CD4-positive, alpha-beta T cell treated with Interferon gamma for 1 hour (primary cell): ENCODE measurements at regions not wholly inside any gene's neighbourhood (a gene's known extent, or its start where the extent isn't known, plus 50 kb on each side); places are given as distances from the start of the nearest gene placed in this dataset.

ENCODE experiments used
- DNase-seq: peaks from one replicate; pipeline ENCODE4 v3.0.0-alpha.2; 2020

GRCh38 chr10:113447278-113447677, 105.6 kb upstream of the HABP2 start:
- DNase-seq, result no peak

GRCh38 chr10:113449006-113449695, 103.7 kb upstream of the HABP2 start:
- no peak for DNase-seq

- DNase-seq, result no peak
Measured at GRCh38 chr10:113450046-113450804, 102.6 kb upstream of the HABP2 start.

GRCh38 chr10:113450906-113451305, 101.9 kb upstream of the HABP2 start:
- no peak for DNase-seq

GRCh38 chr10:113452146-113452845, 100.6 kb upstream of the HABP2 start:
- no peak for DNase-seq

GRCh38 chr10:113453351-113453750, 99.5 kb upstream of the HABP2 start:
- DNase-seq, result no peak

GRCh38 chr10:113454341-113455061, 98.4 kb upstream of the HABP2 start:
- DNase-seq, result no peak

- no peak for DNase-seq
Measured at GRCh38 chr10:113455947-113456346, 96.9 kb upstream of the HABP2 start.

GRCh38 chr10:113456741-113457140, 96.1 kb upstream of the HABP2 start:
- DNase-seq, result no peak

- DNase-seq, result no peak
Measured at GRCh38 chr10:113457408-113457807, 95.4 kb upstream of the HABP2 start.

GRCh38 chr10:113458451-113458850, 94.4 kb upstream of the HABP2 start:
- DNase-seq, result no peak

GRCh38 chr10:113458944-113459343, 93.9 kb upstream of the HABP2 start:
- no peak for DNase-seq

- no peak for DNase-seq
Measured at GRCh38 chr10:113459626-113460280, 93.1 kb upstream of the HABP2 start.

- no peak for DNase-seq
Measured at GRCh38 chr10:113463083-113463482, 89.8 kb upstream of the HABP2 start.

GRCh38 chr10:113463777-113464176, 89.1 kb upstream of the HABP2 start:
- DNase-seq, result no peak

GRCh38 chr10:113469796-113470195, 83.1 kb upstream of the HABP2 start:
- DNase-seq, result no peak

- no peak for DNase-seq
Measured at GRCh38 chr10:113470372-113471240, 82.2 kb upstream of the HABP2 start.

GRCh38 chr10:113471241-113471996, 81.4 kb upstream of the HABP2 start:
- no peak for DNase-seq

GRCh38 chr10:113473011-113473410, 79.8 kb upstream of the HABP2 start:
- DNase-seq, result no peak

GRCh38 chr10:113473851-113474250, 79.0 kb upstream of the HABP2 start:
- no peak for DNase-seq

- no peak for DNase-seq
Measured at GRCh38 chr10:113474752-113475151, 78.1 kb upstream of the HABP2 start.
